ENCODE measurements at regions not wholly inside any gene's neighbourhood (a gene's known extent, or its start where the extent isn't known, plus 50 kb on each side); places are given as distances from the start of the nearest gene placed in this dataset.

GRCh38 chr12:34372003-34372402 is 349.7 kb downstream of the ALG10 start:
- no peak for DNase-seq (ENCODE audit: low read depth)
- no peak overlapping the region for H3K9ac ChIP-seq (ENCODE audit: low read length)
- H3K27me3 ChIP-seq (replicated peaks; ENCODE audit: control insufficient read depth, insufficient read depth, low read length): no peaks in the 10 kb centered on the region
- H3K4me3 ChIP-seq (ENCODE audit: low read length): no peak overlapping the region
- H3K9me3 ChIP-seq (ENCODE audit: control insufficient read depth, low read length): no peaks in the 10 kb centered on the region
- no peaks in the 10 kb centered on the region for H3K36me3 ChIP-seq (ENCODE audit: control insufficient read depth, insufficient read depth, low read length, severe bottlenecking)
- H3K4me1 ChIP-seq (ENCODE audit: control insufficient read depth, insufficient read depth, low read length): no peaks in the 10 kb centered on the region

GRCh38 chr12:34373926-34374325 is 351.6 kb downstream of the ALG10 start:
- Histone ChIP-seq H3K9ac (ENCODE audit: low read length) (no peak overlapping the region), H3K4me3 (ENCODE audit: low read length) (no peak overlapping the region), H3K4me1 (ENCODE audit: control insufficient read depth, insufficient read depth, low read length) (no peaks in the 10 kb centered on the region), H3K27me3 (replicated peaks; ENCODE audit: control insufficient read depth, insufficient read depth, low read length) (no peaks in the 10 kb centered on the region), H3K9me3 (ENCODE audit: control insufficient read depth, low read length) (no peaks in the 10 kb centered on the region), H3K36me3 (ENCODE audit: control insufficient read depth, insufficient read depth, low read length, severe bottlenecking) (no peaks in the 10 kb centered on the region)
- no peak for DNase-seq (ENCODE audit: low read depth)

GRCh38 chr12:34376133-34376799 is 354.0 kb downstream of the ALG10 start:
- no peak overlapping the region for H3K9ac ChIP-seq (ENCODE audit: low read length)
- no peaks in the 10 kb centered on the region for H3K27me3 ChIP-seq (replicated peaks; ENCODE audit: control insufficient read depth, insufficient read depth, low read length)
- H3K36me3 ChIP-seq (ENCODE audit: control insufficient read depth, insufficient read depth, low read length, severe bottlenecking): no peaks in the 10 kb centered on the region
- H3K9me3 ChIP-seq (ENCODE audit: control insufficient read depth, low read length): no peaks in the 10 kb centered on the region
- DNase-seq (ENCODE audit: low read depth): no peak
- no peak overlapping the region for H3K4me3 ChIP-seq (ENCODE audit: low read length)
- H3K4me1 ChIP-seq (ENCODE audit: control insufficient read depth, insufficient read depth, low read length): no peaks in the 10 kb centered on the region

GRCh38 chr12:34377243-34378035 is 355.1 kb downstream of the ALG10 start:
- no peaks in the 10 kb centered on the region for H3K4me1 ChIP-seq (ENCODE audit: control insufficient read depth, insufficient read depth, low read length)
- no peak for DNase-seq (ENCODE audit: low read depth)
- no peaks in the 10 kb centered on the region for H3K9me3 ChIP-seq (ENCODE audit: control insufficient read depth, low read length)
- H3K27me3 ChIP-seq (replicated peaks; ENCODE audit: control insufficient read depth, insufficient read depth, low read length): no peaks in the 10 kb centered on the region
- H3K4me3 ChIP-seq (ENCODE audit: low read length): no peak overlapping the region
- no peaks in the 10 kb centered on the region for H3K36me3 ChIP-seq (ENCODE audit: control insufficient read depth, insufficient read depth, low read length, severe bottlenecking)
- no peak overlapping the region for H3K9ac ChIP-seq (ENCODE audit: low read length)

GRCh38 chr12:34379142-34379541 is 356.8 kb downstream of the ALG10 start:
- H3K9me3 ChIP-seq (ENCODE audit: control insufficient read depth, low read length): no peaks in the 10 kb centered on the region

GRCh38 chr12:34384693-34385092 is 362.4 kb downstream of the ALG10 start:
- DNase-seq (ENCODE audit: low read depth): no peak
- no peaks in the 10 kb centered on the region for H3K27me3 ChIP-seq (replicated peaks; ENCODE audit: control insufficient read depth, insufficient read depth, low read length)
- no peak overlapping the region for H3K4me3 ChIP-seq (ENCODE audit: low read length)
- H3K9ac ChIP-seq (ENCODE audit: low read length): no peak overlapping the region
- H3K4me1 ChIP-seq (ENCODE audit: control insufficient read depth, insufficient read depth, low read length): no peaks in the 10 kb centered on the region
- H3K9me3 ChIP-seq (ENCODE audit: control insufficient read depth, low read length): no peaks in the 10 kb centered on the region
- no peaks in the 10 kb centered on the region for H3K36me3 ChIP-seq (ENCODE audit: control insufficient read depth, insufficient read depth, low read length, severe bottlenecking)

More at GRCh38 chr12:34379142-34379541, 356.8 kb downstream of the ALG10 start:
- Histone ChIP-seq H3K27me3 (replicated peaks; ENCODE audit: control insufficient read depth, insufficient read depth, low read length) (no peaks in the 10 kb centered on the region), H3K4me3 (ENCODE audit: low read length) (no peak overlapping the region), H3K36me3 (ENCODE audit: control insufficient read depth, insufficient read depth, low read length, severe bottlenecking) (no peaks in the 10 kb centered on the region), H3K9ac (ENCODE audit: low read length) (no peak overlapping the region), H3K4me1 (ENCODE audit: control insufficient read depth, insufficient read depth, low read length) (no peaks in the 10 kb centered on the region)
- DNase-seq (ENCODE audit: low read depth): no peak

- no peaks in the 10 kb centered on the region for H3K9me3 ChIP-seq (ENCODE audit: control insufficient read depth, low read length)
- no peaks in the 10 kb centered on the region for H3K27me3 ChIP-seq (replicated peaks; ENCODE audit: control insufficient read depth, insufficient read depth, low read length)
- no peak overlapping the region for H3K9ac ChIP-seq (ENCODE audit: low read length)
- no peaks in the 10 kb centered on the region for H3K4me1 ChIP-seq (ENCODE audit: control insufficient read depth, insufficient read depth, low read length)
- no peak overlapping the region for H3K4me3 ChIP-seq (ENCODE audit: low read length)
- DNase-seq (ENCODE audit: low read depth): no peak
- no peaks in the 10 kb centered on the region for H3K36me3 ChIP-seq (ENCODE audit: control insufficient read depth, insufficient read depth, low read length, severe bottlenecking)
Measured at GRCh38 chr12:34386016-34386415, 363.7 kb downstream of the ALG10 start.

GRCh38 chr12:34386621-34387255 is 364.4 kb downstream of the ALG10 start:
- no peak overlapping the region for H3K4me3 ChIP-seq (ENCODE audit: low read length)
- DNase-seq (ENCODE audit: low read depth): no peak
- no peaks in the 10 kb centered on the region for H3K36me3 ChIP-seq (ENCODE audit: control insufficient read depth, insufficient read depth, low read length, severe bottlenecking)
- no peak overlapping the region for H3K9ac ChIP-seq (ENCODE audit: low read length)
- no peaks in the 10 kb centered on the region for H3K27me3 ChIP-seq (replicated peaks; ENCODE audit: control insufficient read depth, insufficient read depth, low read length)
- no peaks in the 10 kb centered on the region for H3K4me1 ChIP-seq (ENCODE audit: control insufficient read depth, insufficient read depth, low read length)
- H3K9me3 ChIP-seq (ENCODE audit: control insufficient read depth, low read length): no peaks in the 10 kb centered on the region

- Histone ChIP-seq H3K4me3 (ENCODE audit: low read length) (no peak overlapping the region), H3K9me3 (ENCODE audit: control insufficient read depth, low read length) (no peaks in the 10 kb centered on the region), H3K27me3 (replicated peaks; ENCODE audit: control insufficient read depth, insufficient read depth, low read length) (no peaks in the 10 kb centered on the region), H3K36me3 (ENCODE audit: control insufficient read depth, insufficient read depth, low read length, severe bottlenecking) (no peaks in the 10 kb centered on the region), H3K9ac (ENCODE audit: low read length) (no peak overlapping the region), H3K4me1 (ENCODE audit: control insufficient read depth, insufficient read depth, low read length) (no peaks in the 10 kb centered on the region)
- DNase-seq (ENCODE audit: low read depth): no peak
Measured at GRCh38 chr12:34387711-34388635, 365.7 kb downstream of the ALG10 start.

GRCh38 chr12:34388636-34389377 is 366.5 kb downstream of the ALG10 start:
- Histone ChIP-seq H3K4me1 (ENCODE audit: control insufficient read depth, insufficient read depth, low read length) (no peaks in the 10 kb centered on the region), H3K36me3 (ENCODE audit: control insufficient read depth, insufficient read depth, low read length, severe bottlenecking) (no peaks in the 10 kb centered on the region), H3K27me3 (replicated peaks; ENCODE audit: control insufficient read depth, insufficient read depth, low read length) (no peaks in the 10 kb centered on the region), H3K9ac (ENCODE audit: low read length) (no peak overlapping the region), H3K4me3 (ENCODE audit: low read length) (no peak overlapping the region), H3K9me3 (ENCODE audit: control insufficient read depth, low read length) (no peaks in the 10 kb centered on the region)
- DNase-seq (ENCODE audit: low read depth): no peak

Measured in adipocyte (in vitro differentiated cells).